ENCODE measurements at regions not wholly inside any gene's neighbourhood (a gene's known extent, or its start where the extent isn't known, plus 50 kb on each side); places are given as distances from the start of the nearest gene placed in this dataset.

DNA sequence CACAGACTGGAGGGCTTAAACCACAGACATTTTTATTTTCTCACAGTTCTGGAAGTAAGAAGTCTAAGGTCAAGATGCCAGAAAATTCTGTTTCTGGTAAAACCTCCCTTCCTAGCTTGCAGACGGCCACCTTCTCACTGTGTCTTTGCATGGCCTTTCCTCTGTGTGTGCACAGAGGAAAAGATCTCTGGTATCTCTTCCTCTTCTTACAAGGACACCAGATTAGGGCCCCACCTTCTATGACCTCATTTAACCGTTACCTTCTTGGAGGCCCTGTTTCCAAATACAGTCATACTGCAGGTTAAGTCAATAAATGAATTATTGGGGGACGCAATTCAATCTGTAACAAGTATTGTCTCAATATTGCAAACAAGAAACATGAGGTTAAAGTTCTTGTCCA, 63.0 kb upstream of the PRDX6 start:
- H3K4me1 ChIP-seq = no peaks in the 10 kb centered on the region
- TF ChIP-seq, protein P1, sequence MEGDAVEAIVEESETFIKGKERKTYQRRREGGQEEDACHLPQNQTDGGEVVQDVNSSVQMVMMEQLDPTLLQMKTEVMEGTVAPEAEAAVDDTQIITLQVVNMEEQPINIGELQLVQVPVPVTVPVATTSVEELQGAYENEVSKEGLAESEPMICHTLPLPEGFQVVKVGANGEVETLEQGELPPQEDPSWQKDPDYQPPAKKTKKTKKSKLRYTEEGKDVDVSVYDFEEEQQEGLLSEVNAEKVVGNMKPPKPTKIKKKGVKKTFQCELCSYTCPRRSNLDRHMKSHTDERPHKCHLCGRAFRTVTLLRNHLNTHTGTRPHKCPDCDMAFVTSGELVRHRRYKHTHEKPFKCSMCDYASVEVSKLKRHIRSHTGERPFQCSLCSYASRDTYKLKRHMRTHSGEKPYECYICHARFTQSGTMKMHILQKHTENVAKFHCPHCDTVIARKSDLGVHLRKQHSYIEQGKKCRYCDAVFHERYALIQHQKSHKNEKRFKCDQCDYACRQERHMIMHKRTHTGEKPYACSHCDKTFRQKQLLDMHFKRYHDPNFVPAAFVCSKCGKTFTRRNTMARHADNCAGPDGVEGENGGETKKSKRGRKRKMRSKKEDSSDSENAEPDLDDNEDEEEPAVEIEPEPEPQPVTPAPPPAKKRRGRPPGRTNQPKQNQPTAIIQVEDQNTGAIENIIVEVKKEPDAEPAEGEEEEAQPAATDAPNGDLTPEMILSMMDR (IDR thresholded peaks at IDR 0.05) = no peak
- no peak for DNase-seq (ENCODE audit: low spot score in 2 of 2)
- H3K4me3 ChIP-seq = no peak overlapping the region
- H3K36me3 ChIP-seq = peaks cover 0 to 3% of the 10 kb centered on the region in 2 donors
- no peaks in the 10 kb centered on the region for H3K27me3 ChIP-seq
- no peaks in the 10 kb centered on the region for H3K9me3 ChIP-seq
- H3K27ac ChIP-seq = no peak overlapping the region
- intact Hi-C loops (cut with DNase I) = no loop called here

DNA sequence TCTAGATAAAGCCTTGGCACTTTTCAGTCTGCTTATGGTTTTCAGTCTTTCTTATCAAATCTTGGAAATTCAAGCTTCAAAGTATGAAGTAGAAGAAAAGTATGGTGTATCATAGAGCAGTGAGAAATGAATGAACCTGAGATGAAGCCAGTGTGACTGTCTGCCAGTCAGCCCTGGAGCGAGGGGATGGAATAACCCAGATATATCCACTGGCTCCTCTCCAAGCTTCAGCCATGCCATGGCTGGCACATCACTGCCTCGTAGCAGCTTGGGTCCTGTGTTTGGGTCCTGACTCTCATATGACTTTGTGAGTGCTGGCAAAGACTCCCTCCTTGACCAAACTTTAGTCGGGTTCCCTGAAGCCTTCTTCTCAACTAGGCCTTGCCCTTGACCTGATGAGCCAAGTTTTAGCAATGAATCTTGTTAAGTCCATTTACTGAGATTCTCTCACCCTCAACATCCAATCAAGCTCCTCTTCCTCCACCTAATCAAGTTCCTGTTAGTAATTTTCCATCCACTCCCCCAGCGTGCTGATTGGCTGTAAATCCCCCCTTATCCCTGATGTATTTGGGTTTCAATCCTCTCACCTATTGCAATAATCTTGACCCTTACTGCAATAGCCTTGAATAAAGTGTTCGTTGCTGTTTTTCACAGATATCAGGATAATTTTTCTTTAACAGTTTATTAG, 62.5 kb upstream of the PRDX6 start:
- Histone ChIP-seq H3K27me3 (no peaks in the 10 kb centered on the region), H3K36me3 (peaks cover 0 to 3% of the 10 kb centered on the region in 2 donors), H3K4me3 (no peak overlapping the region), H3K9me3 (no peaks in the 10 kb centered on the region), H3K4me1 (no peaks in the 10 kb centered on the region), H3K27ac (no peak overlapping the region)
- DNase-seq (ENCODE audit: low spot score in 2 of 2) = no peak
- TF ChIP-seq, protein P1 (IDR thresholded peaks at IDR 0.05) = no peak
- intact Hi-C loops (cut with DNase I) = no loop called here

DNA sequence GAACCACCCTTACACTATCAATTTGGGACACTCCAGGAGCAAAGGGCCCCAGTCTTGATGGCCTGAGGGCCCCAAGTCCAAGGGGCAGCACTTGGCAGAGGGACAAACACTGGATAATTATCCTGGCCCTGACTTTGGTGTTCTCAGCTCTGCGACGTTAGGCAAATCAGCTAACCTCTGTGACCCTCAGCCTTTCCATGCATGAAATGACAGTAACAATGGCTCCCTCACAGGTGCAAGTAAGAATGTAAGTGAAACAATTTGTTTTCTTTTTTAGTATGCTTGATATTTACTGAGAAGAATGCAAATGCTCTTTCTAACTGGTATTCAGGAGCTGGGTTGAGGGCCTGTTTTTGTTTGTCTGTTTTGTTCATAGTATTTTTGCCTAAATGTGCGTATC, 61.6 kb upstream of the PRDX6 start:
- H3K9me3 ChIP-seq = no peaks in the 10 kb centered on the region
- intact Hi-C loops (cut with DNase I) = no loop called here
- no peaks in the 10 kb centered on the region for H3K27me3 ChIP-seq
- TF ChIP-seq, protein P1 (IDR thresholded peaks at IDR 0.05) = no peak
- H3K36me3 ChIP-seq = peaks cover 0 to 3% of the 10 kb centered on the region in 2 donors
- no peak overlapping the region for H3K4me3 ChIP-seq
- DNase-seq (ENCODE audit: low spot score in 2 of 2) = no peak
- H3K27ac ChIP-seq = no peak overlapping the region
- H3K4me1 ChIP-seq = no peaks in the 10 kb centered on the region

DNA sequence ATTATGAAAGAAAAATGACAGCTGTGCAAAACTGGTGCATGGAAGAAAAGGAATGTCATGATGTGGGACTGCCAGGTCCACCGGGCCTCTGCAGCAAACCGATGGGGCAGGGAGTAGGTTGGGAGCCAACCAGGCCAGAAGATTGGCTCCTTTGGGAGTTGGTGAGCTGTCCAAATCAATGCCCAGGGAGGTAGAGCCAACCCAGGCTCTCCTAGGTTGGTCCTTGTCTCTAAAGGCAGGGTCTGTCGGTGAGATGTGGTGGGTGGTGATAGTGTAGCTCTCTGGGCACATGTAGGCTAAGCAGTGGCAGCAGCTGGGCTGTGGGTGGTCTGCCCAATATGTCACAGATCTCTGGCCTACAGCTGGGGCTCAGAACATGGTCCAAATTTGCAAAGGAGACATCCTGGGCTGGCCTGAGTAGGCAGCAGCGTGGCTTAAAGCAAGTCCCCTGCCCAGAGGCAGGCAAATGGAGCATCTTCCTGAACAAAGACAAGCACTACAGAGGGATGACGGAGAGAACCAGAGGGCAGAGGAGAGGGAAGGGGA, 61.2 kb upstream of the PRDX6 start:
- no peak for DNase-seq (ENCODE audit: low spot score in 2 of 2)
- TF ChIP-seq, protein P1 (IDR thresholded peaks at IDR 0.05) = no peak
- H3K9me3 ChIP-seq = no peaks in the 10 kb centered on the region
- no peak overlapping the region for H3K4me3 ChIP-seq
- no peaks in the 10 kb centered on the region for H3K27me3 ChIP-seq
- H3K27ac ChIP-seq = no peak overlapping the region
- H3K4me1 ChIP-seq = no peaks in the 10 kb centered on the region
- H3K36me3 ChIP-seq = peaks cover 0 to 3% of the 10 kb centered on the region in 2 donors
- intact Hi-C loops (cut with DNase I) = no loop called here

DNA sequence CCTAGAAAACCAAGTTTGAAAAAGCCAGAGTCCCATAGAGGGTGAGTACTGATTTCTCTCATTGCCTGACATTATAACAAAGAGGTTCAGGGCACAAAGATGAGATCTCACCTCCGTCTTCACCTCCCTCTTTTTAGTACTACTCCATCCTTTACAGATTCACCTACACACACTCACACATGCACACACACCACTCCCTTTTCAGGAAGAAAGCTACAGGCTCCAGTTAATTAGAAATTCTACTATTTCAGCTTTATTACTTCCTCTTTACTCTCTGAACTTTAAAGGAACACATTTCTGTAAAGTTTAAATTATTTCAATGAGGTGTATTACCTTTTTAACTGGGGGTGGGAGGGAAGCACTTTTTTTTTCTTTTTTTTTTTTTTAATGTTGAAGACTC, 59.6 kb upstream of the PRDX6 start:
- TF ChIP-seq, protein P1 (IDR thresholded peaks at IDR 0.05) = no peak
- Histone ChIP-seq H3K27ac (no peak overlapping the region), H3K36me3 (peaks cover 0 to 3% of the 10 kb centered on the region in 2 donors), H3K4me1 (no peaks in the 10 kb centered on the region), H3K27me3 (no peaks in the 10 kb centered on the region), H3K9me3 (no peaks in the 10 kb centered on the region), H3K4me3 (no peak overlapping the region)
- DNase-seq (ENCODE audit: low spot score in 2 of 2) = no peak
- intact Hi-C loops (cut with DNase I) = no loop called here
